OCI-LY3 (cell line): ENCODE measurements at regions not wholly inside any gene's neighbourhood (a gene's known extent, or its start where the extent isn't known, plus 50 kb on each side); places are given as distances from the start of the nearest gene placed in this dataset.

Source experiments
- EZH2phosphoT487 ChIP-seq: fragments of 200-600 bp; shearing (Covaris generic); IDR thresholded peaks from 2 replicates; pipeline ENCODE4 v1.6.1; 2018; ENCODE audit warnings: antibody characterized with exemption, mixed run types, low read depth
- TF ChIP-seq, protein P1 (sequence below): fragments of 200-600, 300-600 bp; sonication (generic); IDR thresholded peaks from 2 replicates; pipeline ENCODE4 v1.5.1; 2014; ENCODE audit warnings: antibody characterized with exemption, low read length, low read depth

DNA sequence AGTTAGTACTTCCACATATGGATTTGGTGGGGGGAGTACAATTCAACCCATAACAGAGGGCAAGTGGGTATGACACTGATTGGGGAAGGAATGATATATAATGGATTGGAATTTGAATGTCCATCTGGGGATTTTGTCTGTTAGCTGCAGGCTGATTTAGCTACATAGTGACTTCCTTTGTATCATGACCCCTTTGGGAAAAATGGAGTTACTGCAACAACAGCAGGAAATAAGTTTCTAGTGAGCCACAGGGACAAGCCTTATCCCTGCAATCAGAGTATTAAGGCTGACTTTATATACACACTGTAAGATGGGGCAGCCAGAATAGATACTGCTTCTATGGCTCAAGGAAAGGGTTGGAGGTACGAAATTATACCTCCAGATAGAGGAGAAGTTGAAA lies 404.4 kb upstream of the MEIS1 start:
- TF ChIP-seq, protein P1, sequence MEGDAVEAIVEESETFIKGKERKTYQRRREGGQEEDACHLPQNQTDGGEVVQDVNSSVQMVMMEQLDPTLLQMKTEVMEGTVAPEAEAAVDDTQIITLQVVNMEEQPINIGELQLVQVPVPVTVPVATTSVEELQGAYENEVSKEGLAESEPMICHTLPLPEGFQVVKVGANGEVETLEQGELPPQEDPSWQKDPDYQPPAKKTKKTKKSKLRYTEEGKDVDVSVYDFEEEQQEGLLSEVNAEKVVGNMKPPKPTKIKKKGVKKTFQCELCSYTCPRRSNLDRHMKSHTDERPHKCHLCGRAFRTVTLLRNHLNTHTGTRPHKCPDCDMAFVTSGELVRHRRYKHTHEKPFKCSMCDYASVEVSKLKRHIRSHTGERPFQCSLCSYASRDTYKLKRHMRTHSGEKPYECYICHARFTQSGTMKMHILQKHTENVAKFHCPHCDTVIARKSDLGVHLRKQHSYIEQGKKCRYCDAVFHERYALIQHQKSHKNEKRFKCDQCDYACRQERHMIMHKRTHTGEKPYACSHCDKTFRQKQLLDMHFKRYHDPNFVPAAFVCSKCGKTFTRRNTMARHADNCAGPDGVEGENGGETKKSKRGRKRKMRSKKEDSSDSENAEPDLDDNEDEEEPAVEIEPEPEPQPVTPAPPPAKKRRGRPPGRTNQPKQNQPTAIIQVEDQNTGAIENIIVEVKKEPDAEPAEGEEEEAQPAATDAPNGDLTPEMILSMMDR, result no peak
- TF ChIP-seq EZH2phosphoT487, result no peak
